ENCODE measurements at regions not wholly inside any gene's neighbourhood (a gene's known extent, or its start where the extent isn't known, plus 50 kb on each side); places are given as distances from the start of the nearest gene placed in this dataset.

DNA sequence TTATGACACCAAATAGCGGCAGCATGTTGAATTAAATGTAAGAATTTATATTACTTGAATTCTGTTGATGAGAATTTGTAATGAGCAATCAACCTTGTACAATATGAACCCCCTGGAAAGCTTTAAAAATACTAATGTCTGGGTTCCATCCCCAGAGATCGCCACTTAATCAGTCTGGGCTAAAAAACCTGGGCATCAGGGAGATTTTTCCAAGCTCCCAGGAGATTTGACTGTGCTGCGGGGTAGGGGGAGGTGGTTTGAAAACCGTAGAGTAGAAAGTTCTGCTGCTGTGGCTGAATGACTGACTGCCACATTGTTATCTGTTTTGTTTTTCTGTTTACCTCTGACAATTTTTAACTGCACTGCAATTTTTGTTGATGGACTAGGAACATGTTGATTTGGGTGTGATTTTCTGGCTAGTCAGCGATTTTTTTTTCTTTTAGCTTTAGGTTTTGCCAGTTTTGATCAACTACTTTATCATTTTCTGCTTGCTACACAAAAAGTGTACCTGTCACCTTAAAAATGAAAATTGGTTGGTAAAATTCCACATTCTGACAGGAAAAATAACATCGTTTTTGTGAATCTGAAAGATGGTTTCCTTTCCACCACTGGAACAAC, 79.3 kb downstream of the PCTP start:
- ChIA-PET CTCF (no interaction called here), POLR2A (no interaction called here)

DNA sequence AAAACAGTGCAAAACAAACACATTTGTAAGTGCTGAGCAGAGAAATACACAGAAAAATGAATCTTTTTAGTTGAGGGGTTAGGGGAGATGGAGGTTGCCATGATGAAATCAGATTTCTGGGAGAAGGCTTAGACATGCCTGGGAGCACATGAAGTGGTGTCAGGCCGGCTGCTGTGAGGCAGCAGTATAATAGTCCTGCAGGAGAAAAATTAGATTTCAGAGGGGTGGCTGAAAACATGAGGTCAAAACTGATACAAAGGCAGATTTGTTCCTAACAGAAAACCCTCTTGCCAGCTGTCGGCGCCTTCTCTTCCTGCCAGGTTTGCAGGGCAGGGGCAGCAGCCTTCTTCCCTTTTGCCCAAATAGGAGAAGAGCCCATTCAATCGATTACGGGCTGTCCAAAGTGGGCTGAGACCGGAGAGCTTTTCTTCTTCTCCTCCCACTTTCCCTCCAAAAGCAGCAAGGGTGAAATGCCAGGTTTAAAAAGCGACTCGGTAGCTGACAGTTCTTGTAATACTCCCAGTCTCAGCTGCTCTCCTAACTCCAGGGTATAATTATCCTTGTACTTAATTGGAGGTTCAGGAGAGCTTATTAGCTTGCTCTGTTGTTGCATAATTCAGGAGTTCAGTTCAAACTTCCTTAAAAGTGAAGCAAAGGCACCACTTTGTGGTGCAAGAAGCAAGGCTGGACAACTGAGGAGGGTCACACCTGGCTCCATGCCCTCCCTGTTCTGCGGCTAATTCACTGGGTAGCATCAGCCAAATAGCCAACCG, 80.0 kb downstream of the PCTP start:
- ChIA-PET CTCF (no interaction called here), POLR2A (no interaction called here)

DNA sequence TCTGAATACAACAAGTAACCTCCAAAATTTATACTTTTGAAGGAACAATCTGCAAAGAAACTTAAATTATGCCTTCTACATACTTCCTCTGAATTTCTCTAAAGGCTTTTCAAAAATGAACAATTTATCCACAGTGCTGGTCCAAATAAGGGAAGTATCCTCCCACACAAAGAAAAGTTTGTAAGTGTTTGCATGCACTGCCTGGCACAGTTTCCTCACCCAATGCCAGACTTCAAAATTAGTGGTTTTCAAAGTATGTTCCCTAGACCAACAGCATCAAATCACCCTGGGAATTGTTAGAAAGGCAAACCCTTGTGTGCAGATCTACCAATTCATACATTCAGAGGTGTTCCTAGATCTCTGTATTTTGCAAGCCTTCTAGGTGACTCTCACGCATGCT, 82.5 kb downstream of the PCTP start:
- ChIA-PET CTCF (no interaction called here), POLR2A (no interaction called here)

DNA sequence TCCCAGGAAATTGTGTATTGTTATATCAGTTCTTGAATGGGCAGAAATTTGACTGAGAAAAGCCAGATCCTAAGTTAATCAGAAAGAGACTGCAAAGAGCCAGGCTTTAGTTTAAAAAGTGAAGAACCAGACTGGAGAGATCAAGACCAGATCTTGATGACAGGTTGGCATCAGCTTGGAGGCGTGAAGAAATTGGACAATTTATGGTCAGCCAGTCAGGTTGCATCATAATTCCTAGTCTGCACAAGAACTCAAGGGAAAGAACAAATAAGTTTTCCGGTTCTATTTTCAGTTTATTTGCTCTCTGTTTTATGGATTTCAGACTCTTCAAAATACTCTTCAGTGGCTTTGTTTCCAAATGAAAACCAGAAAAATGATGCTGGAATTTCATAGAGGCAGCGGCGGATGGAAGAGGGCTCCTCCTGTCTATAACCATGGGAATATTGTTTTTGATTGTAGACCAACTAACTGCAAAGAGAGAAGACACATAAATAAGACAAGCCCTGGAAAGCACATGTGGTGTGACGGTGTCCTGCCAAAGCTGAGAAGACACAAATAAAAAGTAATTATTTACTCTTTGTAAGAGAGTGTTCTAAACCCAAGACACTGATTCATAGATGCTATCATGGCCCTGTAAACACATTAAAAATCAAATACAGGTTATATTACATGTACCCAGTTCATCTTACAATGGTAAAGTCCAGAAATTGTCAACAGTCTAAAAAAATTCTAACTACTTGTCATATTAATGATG, 91.7 kb downstream of the PCTP start:
- ChIA-PET CTCF (no interaction called here), POLR2A (no interaction called here)

DNA sequence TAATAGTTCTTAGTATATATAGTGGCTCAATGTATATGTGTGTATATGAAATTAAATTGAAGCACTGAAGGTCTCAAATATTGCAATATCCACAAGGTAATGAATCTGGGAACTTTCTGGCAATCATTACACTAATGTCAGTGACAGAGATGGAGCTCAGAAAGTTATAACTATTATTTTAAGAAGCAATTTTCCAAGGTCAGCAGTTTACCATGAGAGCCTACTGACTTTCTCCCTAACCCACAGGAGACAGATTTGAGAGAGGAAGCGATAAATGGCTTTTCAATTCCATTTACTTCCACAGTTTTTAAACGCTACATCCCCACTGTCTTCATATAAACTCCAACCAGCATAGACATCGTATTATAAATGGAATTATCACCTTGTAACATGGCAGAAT, 92.9 kb downstream of the PCTP start:
- POLR2A ChIA-PET = no interaction called here
- CTCF ChIA-PET = no interaction called here

DNA sequence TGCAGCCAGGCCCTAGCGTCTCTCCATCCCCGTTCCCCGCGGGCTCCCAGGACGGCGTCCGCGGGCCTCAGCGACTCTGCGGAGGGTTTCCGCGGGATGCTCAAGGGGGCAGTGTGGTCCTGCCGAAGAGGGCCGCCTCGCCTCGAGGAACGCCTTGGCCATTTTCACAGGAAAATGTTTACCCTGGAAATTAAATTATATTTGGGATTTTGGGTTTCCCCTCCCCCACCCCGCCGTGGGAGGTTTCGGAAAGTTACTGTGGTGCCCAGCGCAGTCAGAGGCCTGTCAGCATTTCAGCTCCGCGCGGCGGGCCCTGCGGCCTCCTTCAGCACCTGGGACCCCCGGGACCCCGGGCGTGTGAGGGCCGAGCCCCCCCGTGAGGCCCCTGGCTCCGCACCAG, 94.5 kb downstream of the PCTP start:
- ChIA-PET POLR2A (no interaction called here), CTCF (no interaction called here)

DNA sequence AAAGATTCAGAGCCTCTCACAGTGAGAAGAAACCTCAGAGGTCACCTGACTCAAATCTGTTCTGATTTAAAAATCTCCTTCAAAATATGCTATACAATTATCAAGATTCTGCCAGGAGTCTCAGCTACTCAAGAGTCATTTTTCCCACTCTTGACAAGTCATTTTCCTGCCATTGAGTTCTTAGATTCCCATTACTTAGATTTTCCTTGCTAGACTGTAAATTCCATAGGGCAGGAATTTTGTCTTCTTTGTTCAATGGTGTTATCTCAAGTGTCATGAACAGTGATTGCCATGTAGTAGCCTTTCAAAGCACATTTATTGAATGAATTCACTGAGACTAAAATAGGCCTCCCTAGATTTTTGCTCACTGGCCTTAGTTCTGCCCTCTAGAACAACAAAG, 95.9 kb downstream of the PCTP start:
- CTCF ChIA-PET = no interaction called here

DNA sequence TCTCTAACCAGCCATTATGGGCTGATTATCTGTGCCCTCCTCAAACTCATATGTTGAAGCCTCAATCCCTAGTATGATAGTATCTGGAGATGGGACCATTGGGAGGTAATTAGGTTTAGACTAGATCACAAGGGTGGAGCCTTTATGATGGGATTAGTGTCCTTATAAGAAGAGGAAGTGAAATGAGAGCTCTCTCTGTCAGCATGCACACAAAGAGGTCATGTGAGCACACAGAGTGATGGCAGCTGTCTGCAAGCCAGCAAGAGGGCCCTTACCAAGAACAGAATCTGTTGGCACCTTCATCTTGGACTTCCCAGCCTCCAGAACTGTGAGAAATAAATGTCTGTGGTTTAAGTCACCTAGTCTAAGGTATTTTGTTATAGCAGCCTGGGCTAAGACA, 101.9 kb downstream of the PCTP start:
- ChIA-PET POLR2A (no interaction called here), CTCF (no interaction called here)

More for the DNA sequence above, 95.9 kb downstream of the PCTP start:
- POLR2A ChIA-PET = no interaction called here

DNA sequence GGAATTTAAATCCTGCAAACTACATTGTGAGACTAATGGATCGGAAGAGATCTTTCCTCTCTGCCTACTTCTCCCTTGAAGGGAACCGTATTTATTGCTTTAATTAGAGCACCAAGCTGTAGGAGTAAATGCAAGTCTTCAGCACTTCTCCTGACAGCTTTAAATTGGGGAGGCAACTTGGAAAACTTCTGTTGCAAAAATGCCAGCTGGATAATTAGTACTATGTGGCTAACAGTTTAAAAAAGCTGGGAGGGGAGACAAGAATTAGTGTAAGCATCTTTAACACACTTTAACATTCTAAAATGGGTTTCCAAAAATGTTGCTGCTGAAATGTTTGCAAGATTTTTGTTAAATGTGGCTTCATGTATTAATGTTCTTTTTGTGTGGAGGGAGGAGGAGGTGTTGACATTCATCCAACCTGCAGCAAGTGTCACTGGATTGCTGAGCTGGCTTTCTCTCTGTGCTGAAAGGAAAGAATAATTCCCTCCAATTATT, 108.5 kb downstream of the PCTP start:
- ChIA-PET POLR2A (no interaction called here), CTCF (no interaction called here)

DNA sequence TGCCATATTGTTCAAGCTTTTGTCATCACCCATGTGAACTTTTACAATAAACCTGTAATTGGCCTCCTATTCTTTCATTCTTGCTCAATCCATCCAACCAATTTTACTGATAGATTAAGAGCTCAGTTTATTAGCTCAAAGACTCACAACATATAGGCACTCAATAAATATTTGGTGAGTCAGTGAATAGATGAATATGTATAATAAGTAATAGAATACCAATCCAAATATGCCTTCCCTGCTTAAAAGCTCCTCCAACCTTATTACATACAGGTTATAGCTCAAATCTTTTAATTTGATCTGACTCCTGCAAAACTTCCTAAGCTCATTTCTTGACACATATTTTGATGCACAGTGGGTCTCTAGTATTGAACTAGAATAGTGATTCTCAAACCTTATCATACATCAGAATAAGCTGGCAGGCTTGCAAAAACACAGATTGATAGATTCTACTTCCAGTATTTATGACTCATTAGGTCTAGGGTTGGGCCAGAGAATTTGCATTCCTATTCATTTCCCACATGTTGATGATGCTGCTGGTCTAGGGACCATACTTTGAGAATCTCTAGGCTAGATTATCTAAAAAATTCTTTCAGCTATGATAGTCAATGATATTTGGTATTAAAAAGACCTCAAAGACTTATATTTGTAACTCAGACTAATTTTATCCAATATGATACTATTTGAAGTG, 114.4 kb downstream of the PCTP start:
- POLR2A ChIA-PET = no interaction called here

DNA sequence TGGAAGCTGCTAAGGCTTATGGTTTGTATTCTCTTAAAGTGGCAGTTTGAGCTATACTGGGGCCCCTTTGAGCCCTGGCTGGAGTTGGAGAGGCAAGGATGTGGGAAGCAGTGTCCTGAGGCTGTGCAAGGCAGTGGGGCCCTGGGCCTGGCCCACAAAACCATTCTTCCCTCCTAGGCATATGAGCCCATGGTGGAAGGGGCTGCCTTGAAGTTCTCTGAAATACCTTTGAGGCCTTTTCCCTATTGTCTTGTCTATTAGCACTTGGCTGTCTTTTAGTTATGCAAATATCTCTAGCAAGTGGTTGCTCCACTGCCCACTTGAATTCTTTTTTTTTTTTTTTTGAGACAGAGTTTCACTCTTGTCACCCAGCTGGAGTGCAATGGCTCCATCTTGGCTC, 119.2 kb downstream of the PCTP start:
- ChIA-PET CTCF (no interaction called here), POLR2A (no interaction called here)

More for the DNA sequence above, 114.4 kb downstream of the PCTP start:
- CTCF ChIA-PET = no interaction called here

DNA sequence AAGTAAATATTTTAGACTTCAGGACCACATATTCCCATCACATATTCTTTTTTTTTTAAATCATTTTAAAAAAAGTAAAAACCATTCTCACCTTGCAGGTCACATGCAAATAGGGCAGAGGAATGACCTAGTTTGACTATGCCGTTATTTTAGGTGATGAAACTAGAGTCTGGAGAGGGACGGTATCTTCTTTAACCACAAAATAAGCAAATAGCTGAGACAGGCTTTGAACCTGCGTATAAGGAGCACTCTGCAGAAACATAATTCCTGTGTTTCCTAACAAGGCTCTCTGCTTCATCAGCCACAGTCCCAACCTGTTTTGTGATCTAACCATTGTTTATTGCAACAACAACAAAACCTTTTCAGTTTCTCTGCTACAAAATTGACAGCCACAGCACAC, 121.5 kb downstream of the PCTP start:
- ChIA-PET CTCF (no interaction called here), POLR2A (no interaction called here)

DNA sequence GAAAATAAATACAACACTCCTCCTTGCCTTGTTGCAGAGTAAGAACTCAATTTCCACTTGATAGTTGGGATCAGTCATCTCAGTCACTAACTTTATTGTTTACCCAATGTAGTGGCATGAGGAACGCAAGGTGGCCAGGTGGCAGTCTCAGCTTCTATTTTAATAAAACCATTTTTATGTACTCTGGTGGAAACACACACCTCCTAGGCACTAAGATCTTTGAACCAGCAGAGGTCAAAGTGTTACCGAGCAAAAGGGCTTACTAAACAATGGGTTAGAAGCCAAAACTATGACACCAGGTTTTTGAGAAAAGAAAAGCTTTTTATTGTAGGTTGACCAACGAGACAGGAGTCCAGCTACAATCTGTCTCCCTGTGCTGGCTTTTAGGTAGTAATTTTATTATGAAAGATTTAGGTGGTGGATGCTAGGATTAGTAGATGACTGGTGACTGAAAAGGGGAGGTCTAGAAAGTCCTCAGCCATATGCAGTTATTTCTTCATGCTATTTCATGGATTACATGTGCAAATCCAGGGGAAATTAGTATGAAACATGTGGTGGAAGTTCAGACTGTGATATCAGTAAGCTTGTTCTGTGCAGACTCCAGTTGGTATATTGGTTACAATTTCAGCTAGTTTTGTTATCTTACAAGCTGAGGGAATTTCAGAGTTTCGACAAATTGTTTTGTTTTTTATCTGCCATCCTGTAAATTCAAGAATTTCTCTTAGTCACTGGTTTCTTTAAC, 122.3 kb downstream of the PCTP start:
- CTCF ChIA-PET = no interaction called here
- POLR2A ChIA-PET = no interaction called here

DNA sequence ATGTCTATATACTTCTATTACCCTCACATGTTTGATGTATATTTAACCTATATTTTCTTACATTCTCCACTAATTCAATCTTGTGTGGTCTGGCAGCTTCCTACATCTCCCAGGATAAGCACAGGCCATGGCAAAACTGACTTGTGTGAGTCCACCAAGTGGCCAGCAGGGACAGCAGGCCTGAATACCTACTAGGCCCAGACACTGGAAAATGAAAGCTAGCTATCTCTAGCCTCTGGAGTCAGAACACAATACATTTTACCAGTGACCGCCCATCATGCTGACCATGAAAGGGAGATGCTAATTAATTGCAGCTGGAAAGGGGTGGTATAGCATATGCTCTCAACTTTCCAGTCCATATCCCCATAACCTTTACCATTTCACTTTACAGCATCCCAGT, 132.3 kb downstream of the PCTP start:
- POLR2A ChIA-PET = no interaction called here
- CTCF ChIA-PET = no interaction called here

DNA sequence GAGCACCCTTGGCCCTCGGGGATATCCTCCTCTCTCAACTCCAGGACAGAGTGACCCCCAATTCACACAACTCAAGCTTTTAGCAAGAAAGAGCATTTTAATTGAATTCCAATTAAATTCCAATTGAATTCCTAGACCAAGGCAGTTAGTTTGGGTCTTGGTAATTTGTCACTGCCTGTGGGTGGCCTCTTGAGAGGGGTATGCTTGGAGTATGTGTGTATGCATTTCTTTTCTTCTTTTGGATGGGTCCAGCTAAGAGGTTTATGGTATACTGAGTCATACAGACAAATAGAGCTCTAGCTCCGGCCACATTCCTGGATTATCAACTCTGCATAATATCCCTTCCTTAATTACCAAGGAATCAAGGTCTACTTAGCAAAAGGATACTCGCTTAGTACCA, 136.7 kb downstream of the PCTP start:
- ChIA-PET CTCF (no interaction called here), POLR2A (no interaction called here)

DNA sequence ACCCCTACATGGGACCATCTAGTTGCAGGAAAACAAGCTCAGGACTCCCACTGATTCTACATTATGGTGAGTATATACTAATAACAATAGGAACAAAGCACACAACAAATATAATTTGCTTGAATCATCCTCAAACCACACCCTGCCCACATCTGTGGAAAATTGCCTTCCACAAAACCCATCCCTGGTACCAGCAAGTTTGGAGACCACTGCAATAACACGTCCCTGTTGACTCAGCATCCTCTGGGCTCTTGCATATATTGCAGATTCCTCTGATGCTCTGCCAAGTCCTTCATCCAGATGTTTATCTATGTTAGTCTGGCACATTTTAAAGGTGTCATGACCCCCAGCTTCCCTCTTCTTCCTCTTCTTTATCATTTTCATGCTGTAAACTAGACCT, 138.4 kb downstream of the PCTP start:
- CTCF ChIA-PET = no interaction called here
- POLR2A ChIA-PET = interaction anchor here (0.6 kb wide), 1 partner anchor 9 kb away, joined by 3 read pairs; no protein-coding TSS in a partner anchor

DNA sequence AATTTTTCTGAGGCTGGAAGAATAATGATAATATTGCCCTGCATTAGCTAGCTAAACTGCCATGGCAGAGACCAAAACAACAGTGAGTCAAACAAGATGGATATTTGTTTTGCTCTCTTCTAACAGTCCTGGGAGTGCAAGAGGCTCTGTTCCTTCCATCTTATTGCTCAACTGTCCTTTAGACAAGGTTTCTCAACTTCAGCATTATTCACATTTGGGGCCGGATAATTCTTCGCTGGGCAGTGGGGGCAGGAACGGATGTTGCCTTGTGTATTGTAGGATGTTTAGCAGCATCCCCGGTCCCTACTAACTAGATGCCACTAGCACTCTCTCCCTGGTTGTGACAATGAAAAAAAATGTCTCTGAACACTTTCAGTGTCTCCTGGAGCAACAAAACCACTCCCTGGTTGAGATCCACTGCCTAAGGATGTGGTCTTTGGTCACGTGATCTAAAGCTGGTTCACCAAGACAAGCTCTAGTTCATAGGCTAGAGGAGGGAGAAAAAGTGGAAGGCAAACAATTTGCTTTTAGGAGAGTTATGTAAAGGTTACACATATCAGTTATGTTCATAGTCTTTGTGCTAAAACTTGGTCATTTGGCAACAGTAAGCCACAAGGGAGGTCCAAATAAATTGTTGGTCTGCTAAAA, 144.4 kb downstream of the PCTP start:
- ChIA-PET POLR2A (no interaction called here), CTCF (no interaction called here)

DNA sequence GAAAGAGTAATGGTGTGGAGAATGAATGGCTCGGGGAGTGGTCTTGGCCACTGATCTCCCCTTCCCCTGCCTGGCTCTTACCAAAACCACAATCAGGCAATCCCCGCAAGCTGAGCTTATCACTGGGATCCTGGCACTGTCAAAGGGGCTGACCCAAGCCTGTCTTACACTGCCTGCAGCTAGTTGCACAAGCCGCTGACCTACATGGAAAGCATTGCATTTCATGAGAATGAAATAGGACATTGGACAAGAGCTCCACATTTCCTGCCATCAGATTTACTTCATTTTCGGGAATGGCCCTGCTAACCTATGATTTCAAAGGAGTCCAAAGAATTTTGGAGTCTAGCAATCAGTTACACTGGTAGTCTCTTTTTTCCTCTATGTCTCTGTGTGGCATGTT, 146.4 kb downstream of the PCTP start:
- ChIA-PET POLR2A (no interaction called here), CTCF (no interaction called here)

DNA sequence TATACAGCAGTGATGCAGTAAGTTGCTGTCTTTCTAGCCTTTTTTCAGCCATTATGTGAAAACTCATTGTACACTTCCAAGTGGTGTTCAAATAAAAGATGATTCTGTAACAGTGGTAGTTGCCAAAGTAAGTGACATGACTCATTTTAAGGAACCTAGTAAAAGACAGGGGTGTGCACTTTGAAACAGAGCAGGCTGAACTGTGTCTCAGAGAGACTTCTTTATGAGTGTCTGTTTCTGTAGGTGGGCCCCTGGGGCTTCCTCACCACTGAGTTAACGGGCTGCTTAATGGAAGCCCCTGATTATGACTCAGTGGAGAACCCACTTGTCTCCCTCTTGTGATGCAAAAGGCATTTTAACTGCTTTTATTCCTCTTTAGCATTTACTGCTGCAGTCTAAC, 147.3 kb downstream of the PCTP start:
- POLR2A ChIA-PET = no interaction called here

DNA sequence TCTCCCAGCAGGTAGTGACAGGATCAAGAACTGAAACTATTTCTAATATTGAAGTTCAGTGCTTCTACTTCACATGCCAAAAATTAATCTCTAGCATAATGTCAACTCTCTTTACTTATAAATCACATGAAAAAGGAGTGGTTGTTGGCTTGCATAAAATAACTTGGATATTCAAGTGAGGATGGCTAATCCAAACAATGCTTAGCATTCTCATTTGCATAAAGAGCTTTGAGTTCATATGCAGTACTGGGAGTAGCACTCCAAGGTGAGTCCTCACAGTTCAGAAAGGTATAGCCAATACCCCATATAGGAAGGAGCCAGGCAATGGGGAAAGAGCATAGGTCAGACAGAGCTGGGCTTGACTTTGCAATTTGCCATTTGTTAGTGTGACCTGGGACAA, 149.3 kb downstream of the PCTP start:
- POLR2A ChIA-PET = no interaction called here
- CTCF ChIA-PET = no interaction called here

More for the DNA sequence above, 147.3 kb downstream of the PCTP start:
- CTCF ChIA-PET = no interaction called here
